Nephron (organoid): ENCODE measurements at regions not wholly inside any gene's neighbourhood (a gene's known extent, or its start where the extent isn't known, plus 50 kb on each side); places are given as distances from the start of the nearest gene placed in this dataset.
"Not testable (repeated sequence)": the region's sequence is repeated elsewhere in the genome, so short reads cannot be mapped to it uniquely, and the experiment has no call there.

Experiments
- H3K27ac Mint-ChIP-seq, 3 experiments: 2 replicates each; pipeline ENCODE4 v1.8.0; 2020; ENCODE audit warnings: mixed read lengths in 3 of 3, mild to moderate bottlenecking in 2 of 3, moderate library complexity in 1 of 3
- H3K27me3 Mint-ChIP-seq: 2 replicates; pipeline ENCODE4 v1.8.0; 2021; ENCODE audit warnings: low read depth, mild to moderate bottlenecking, moderate library complexity, mixed read lengths
- H3K36me3 Mint-ChIP-seq: 2 replicates; pipeline ENCODE4 v1.8.0; 2020; ENCODE audit warnings: low read depth, mixed read lengths
- H3K4me1 Mint-ChIP-seq: 2 replicates; pipeline ENCODE4 v1.8.0; 2020; ENCODE audit warnings: mixed read lengths
- H3K4me3 Mint-ChIP-seq, 3 experiments: 2 replicates each; pipeline ENCODE4 v1.8.0; 2020; ENCODE audit warnings: mild to moderate bottlenecking in 3 of 3, mixed read lengths in 3 of 3, moderate library complexity in 2 of 3
- H3K9me3 Mint-ChIP-seq: 2 replicates; pipeline ENCODE4 v1.8.0; 2020; ENCODE audit warnings: mixed read lengths
- CTCF ChIP-seq, 3 experiments: fragments of 200-600 bp; sonication (generic); IDR thresholded peaks; one replicate each; pipeline ENCODE4 v1.5.0; 2021; ENCODE audit warnings: antibody characterized with exemption in 3 of 3; ENCODE audit not compliant: unreplicated experiment in 3 of 3

DNA sequence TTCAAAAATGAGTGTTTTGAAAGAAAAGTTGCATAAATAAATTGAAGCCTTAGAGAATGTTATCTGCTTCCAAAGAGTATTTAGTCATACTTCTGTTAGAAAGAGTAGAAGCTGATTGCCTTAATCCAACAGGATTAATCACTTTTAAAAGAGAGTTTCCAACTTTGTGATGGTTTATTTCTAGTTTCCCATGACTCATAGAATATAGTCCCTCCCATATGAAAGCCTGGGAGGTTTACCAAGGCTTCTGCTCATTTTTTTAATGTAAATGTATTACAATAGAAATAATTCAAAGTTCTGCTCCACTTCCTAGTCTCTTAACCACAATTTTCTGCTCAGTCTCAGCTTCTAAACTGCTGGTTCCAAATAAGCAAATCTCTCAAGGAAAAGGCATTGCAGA is 118.0 kb upstream of the IRAK1BP1 start:
- H3K36me3 Mint-ChIP-seq: no peaks in the 10 kb centered on the region
- no peaks in the 10 kb centered on the region for H3K4me1 Mint-ChIP-seq
- peaks cover 19% of the 10 kb centered on the region for H3K9me3 Mint-ChIP-seq
- no peak overlapping the region for H3K4me3 Mint-ChIP-seq
- no peak for TF ChIP-seq CTCF (IDR thresholded peaks at IDR 0.05; ENCODE audit: unreplicated experiment in 3 of 3)
- peaks cover 5% of the 10 kb centered on the region for H3K27me3 Mint-ChIP-seq
- no peak overlapping the region for H3K27ac Mint-ChIP-seq

DNA sequence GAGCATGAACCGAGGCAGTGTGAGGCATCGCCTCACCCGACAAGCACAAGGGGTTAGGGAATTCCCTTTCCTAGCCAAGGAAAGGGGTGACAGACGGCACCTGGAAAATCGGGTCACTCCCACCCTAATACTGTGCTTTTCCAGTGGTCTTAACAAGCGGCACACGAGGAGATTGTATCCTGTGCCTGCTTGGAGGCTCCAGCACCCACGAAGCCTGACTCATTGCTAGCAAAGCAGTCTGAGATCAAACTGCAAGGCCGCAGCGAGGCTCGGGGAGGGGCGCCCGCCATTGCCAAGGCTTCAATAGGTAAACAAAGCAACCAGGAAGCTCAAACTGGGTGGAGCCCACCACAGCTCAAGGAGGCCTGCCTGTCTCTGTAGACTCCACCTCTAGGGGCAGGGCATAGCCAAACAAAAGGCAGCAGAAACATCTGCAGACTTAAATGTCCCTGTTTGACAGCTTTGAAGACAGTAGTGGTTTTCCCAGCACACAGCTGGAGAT is 109.0 kb upstream of the IRAK1BP1 start:
- not testable (repeated sequence) for H3K4me3 Mint-ChIP-seq, H3K27ac Mint-ChIP-seq, H3K36me3 Mint-ChIP-seq, H3K4me1 Mint-ChIP-seq, H3K27me3 Mint-ChIP-seq
- peaks cover 16% of the 10 kb centered on the region for H3K9me3 Mint-ChIP-seq

DNA sequence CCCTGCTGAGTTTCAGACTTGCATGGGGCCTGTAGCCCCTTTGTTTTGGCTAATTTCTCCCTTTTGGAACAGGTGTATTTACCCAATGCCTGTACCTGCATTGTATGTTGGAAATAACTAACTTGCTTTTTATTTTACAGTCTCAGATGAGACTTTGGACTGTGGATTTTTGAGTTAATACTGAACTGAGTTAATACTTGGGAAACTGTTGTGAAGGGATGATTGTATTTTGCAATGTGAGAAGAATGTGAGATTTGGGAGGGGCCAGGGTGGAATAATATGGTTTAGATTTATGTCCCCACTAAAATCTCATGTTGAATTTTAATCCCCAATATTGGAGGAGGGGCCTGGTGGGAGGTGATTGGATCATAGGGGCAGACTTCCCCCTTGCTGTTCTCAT is 99.1 kb upstream of the IRAK1BP1 start:
- H3K36me3 Mint-ChIP-seq: no peaks in the 10 kb centered on the region
- TF ChIP-seq CTCF (IDR thresholded peaks at IDR 0.05; ENCODE audit: unreplicated experiment in 3 of 3): no peak
- peaks cover 1% of the 10 kb centered on the region for H3K9me3 Mint-ChIP-seq
- no peak overlapping the region for H3K4me3 Mint-ChIP-seq
- no peaks in the 10 kb centered on the region for H3K4me1 Mint-ChIP-seq
- H3K27me3 Mint-ChIP-seq: no peaks in the 10 kb centered on the region
- H3K27ac Mint-ChIP-seq: peak overlapping the region; percentile 32 to 81 (median 81)

DNA sequence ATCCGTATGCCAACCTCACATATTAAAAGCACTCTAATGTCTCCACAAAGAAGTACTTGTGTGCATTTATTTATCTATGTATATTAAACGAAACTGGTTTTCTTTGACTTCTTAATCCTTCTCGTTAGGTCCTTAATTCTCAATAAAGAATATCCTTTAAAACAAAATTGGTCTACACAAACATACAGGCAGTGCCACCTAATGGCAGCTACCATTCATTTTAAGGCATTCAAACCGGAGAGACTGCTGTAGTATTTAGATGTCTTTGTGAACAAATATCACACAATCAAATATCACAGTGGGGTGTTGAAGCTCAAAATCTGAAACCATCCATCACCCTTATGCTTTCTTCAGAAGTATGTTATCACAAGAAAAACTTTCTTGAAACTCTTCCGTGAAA is 96.6 kb upstream of the IRAK1BP1 start:
- Mint-ChIP-seq H3K4me1 (no peaks in the 10 kb centered on the region), H3K27me3 (no peaks in the 10 kb centered on the region), H3K4me3 (no peak overlapping the region), H3K27ac (no peak overlapping the region), H3K36me3 (no peaks in the 10 kb centered on the region), H3K9me3 (no peaks in the 10 kb centered on the region)
- TF ChIP-seq CTCF (IDR thresholded peaks at IDR 0.05; ENCODE audit: unreplicated experiment in 3 of 3): no peak

DNA sequence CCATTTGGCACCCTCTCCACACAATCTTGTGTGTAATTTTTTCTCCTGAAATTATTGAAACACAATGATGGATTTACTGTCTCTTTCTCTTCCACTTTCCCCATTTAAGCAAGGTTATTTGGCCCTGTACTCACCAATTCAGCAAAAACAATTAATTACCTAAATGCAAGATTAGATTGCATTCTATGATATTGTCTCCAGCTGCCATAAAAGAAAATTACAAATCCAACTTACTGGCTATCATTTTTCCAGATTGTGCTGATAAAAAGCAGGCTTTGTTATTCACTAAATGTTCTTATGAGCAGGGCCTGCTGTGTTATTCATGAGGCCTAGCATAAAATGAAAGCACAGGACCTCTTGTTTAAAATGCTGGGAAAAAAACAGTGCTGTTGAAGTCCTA is 95.8 kb upstream of the IRAK1BP1 start:
- H3K27me3 Mint-ChIP-seq: no peaks in the 10 kb centered on the region
- H3K9me3 Mint-ChIP-seq: no peaks in the 10 kb centered on the region
- no peak overlapping the region for H3K27ac Mint-ChIP-seq
- TF ChIP-seq CTCF (IDR thresholded peaks at IDR 0.05; ENCODE audit: unreplicated experiment in 3 of 3): no peak
- H3K36me3 Mint-ChIP-seq: no peaks in the 10 kb centered on the region
- no peaks in the 10 kb centered on the region for H3K4me1 Mint-ChIP-seq
- no peak overlapping the region for H3K4me3 Mint-ChIP-seq

GRCh38 chr6:78781001-78781400 is 86.3 kb upstream of the IRAK1BP1 start:
- no peak for TF ChIP-seq CTCF (IDR thresholded peaks at IDR 0.05; ENCODE audit: unreplicated experiment in 3 of 3)
- Mint-ChIP-seq H3K27ac (no peak overlapping the region), H3K36me3 (no peaks in the 10 kb centered on the region), H3K9me3 (peaks cover 6% of the 10 kb centered on the region), H3K4me3 (no peak overlapping the region), H3K27me3 (no peaks in the 10 kb centered on the region), H3K4me1 (no peaks in the 10 kb centered on the region)

DNA sequence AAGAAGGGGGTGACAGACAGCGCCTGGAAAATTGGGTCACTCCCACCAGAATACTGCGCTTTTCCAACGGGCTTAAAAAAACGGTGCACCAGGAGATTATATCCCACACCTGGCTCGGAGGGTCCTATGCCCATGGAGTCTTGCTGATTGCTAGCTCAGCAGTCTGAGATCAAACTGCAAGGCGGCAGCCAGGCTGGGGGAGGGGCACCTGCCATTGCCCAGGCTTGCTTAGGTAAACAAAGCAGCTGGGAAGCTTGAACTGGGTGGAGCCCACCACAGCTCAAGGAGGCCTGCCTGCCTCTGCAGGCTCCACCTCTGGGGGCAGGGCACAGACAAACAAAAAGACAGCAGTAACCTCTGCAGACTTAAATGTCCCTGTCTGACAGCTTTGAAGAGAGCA is 84.0 kb upstream of the IRAK1BP1 start:
- H3K4me1 Mint-ChIP-seq, H3K4me3 Mint-ChIP-seq, H3K27me3 Mint-ChIP-seq, H3K36me3 Mint-ChIP-seq, H3K27ac Mint-ChIP-seq, H3K9me3 Mint-ChIP-seq: not testable (repeated sequence)
